GM21367 (cell line): ENCODE measurements at regions not wholly inside any gene's neighbourhood (a gene's known extent, or its start where the extent isn't known, plus 50 kb on each side); places are given as distances from the start of the nearest gene placed in this dataset.
A peak's percentile ranks its signal among the peaks of the same experiment; 100 is the strongest.
"Not testable (repeated sequence)": the region's sequence is repeated elsewhere in the genome, so short reads cannot be mapped to it uniquely, and the experiment has no call there.

Experiments
- ATAC-seq: cut with Tn5 transposase; IDR thresholded peaks from one replicate; pipeline ENCODE4 v1.9.1; 2021; ENCODE audit not compliant: unreplicated experiment

- no peak for ATAC-seq
Observed at GRCh38 chr13:75968103-75968838, 332.1 kb downstream of the LMO7 start.

GRCh38 chr13:75963302-75963701, 327.2 kb downstream of the LMO7 start:
- no peak for ATAC-seq

- ATAC-seq: no peak
Observed at GRCh38 chr13:75961911-75962310, 325.8 kb downstream of the LMO7 start.

GRCh38 chr13:75960538-75960994, 324.4 kb downstream of the LMO7 start:
- ATAC-seq: peak; percentile 92

- no peak for ATAC-seq
Observed at GRCh38 chr13:75959861-75960481, 323.8 kb downstream of the LMO7 start.

GRCh38 chr13:75953589-75953988, 317.5 kb downstream of the LMO7 start:
- ATAC-seq: not testable (repeated sequence)

GRCh38 chr13:75947448-75947847, 311.3 kb downstream of the LMO7 start:
- no peak for ATAC-seq

GRCh38 chr13:75946536-75947284, 310.6 kb downstream of the LMO7 start:
- no peak for ATAC-seq

GRCh38 chr13:75945841-75946482, 309.8 kb downstream of the LMO7 start:
- ATAC-seq: no peak

GRCh38 chr13:75938811-75939560, 302.9 kb downstream of the LMO7 start:
- no peak for ATAC-seq

GRCh38 chr13:75936791-75937190, 300.7 kb downstream of the LMO7 start:
- ATAC-seq: no peak

GRCh38 chr13:75935805-75936204, 299.7 kb downstream of the LMO7 start:
- no peak for ATAC-seq

- ATAC-seq: no peak
Observed at GRCh38 chr13:75934889-75935288, 298.8 kb downstream of the LMO7 start.

- ATAC-seq: no peak
Observed at GRCh38 chr13:75932636-75933035, 296.5 kb downstream of the LMO7 start.

GRCh38 chr13:75931116-75931515, 295.0 kb downstream of the LMO7 start:
- no peak for ATAC-seq

GRCh38 chr13:75929076-75929475, 292.9 kb downstream of the LMO7 start:
- ATAC-seq: no peak

GRCh38 chr13:75927183-75927669, 291.1 kb downstream of the LMO7 start:
- no peak for ATAC-seq

GRCh38 chr13:75920536-75920935, 284.4 kb downstream of the LMO7 start:
- no peak for ATAC-seq

- no peak for ATAC-seq
Observed at GRCh38 chr13:75919660-75920199, 283.6 kb downstream of the LMO7 start.

- no peak for ATAC-seq
Observed at GRCh38 chr13:75915066-75915465, 278.9 kb downstream of the LMO7 start.
